ENCODE measurements at regions not wholly inside any gene's neighbourhood (a gene's known extent, or its start where the extent isn't known, plus 50 kb on each side); places are given as distances from the start of the nearest gene placed in this dataset.

GRCh38 chr1:22221233-22221780 lies 78.4 kb upstream of the WNT4 start:
- no peak for TF ChIP-seq CTCF (IDR thresholded peaks at IDR 0.05)
- no peak for TF ChIP-seq POLR2A (IDR thresholded peaks at IDR 0.05)
- no peak for TF ChIP-seq EP300 (IDR thresholded peaks at IDR 0.05)
- no peak for TF ChIP-seq POLR2AphosphoS5 (IDR thresholded peaks at IDR 0.05)

All from gastroesophageal sphincter (tissue), 3 donors.